Natural killer cell (primary cell): ENCODE measurements at regions not wholly inside any gene's neighbourhood (a gene's known extent, or its start where the extent isn't known, plus 50 kb on each side); places are given as distances from the start of the nearest gene placed in this dataset.

Source experiments
- ATAC-seq, 3 donors: fragments of 150-1000 bp in 2 of 3; fragments of 200-7000 bp in 1 of 3; cut with Tn5 transposase; 1 replicate in 1 of 3; 2 replicates in 2 of 3; pipeline ENCODE4 v1.10.0; 2021; ENCODE audit warnings: mild to moderate bottlenecking in 2 of 3, moderate library complexity in 2 of 3
- DNase-seq, 2 donors: peaks; one replicate each; pipeline versions ENCODE4 v3.0.0 to v3.0.0-alpha.2; 2013 to 2021; ENCODE audit warnings: mixed read lengths in 1 of 2
- H3K27ac ChIP-seq: one replicate; pipeline ENCODE4 v1.5.1; 2013; ENCODE audit warnings: mild to moderate bottlenecking, low read length
- H3K27me3 ChIP-seq: one replicate; pipeline ENCODE4 v1.6.1; 2013; ENCODE audit warnings: low read length; ENCODE audit not compliant: control insufficient read depth, insufficient read depth
- H3K36me3 ChIP-seq: one replicate; pipeline ENCODE4 v1.6.1; 2013; ENCODE audit warnings: low read length; ENCODE audit not compliant: control insufficient read depth, insufficient read depth
- H3K4me1 ChIP-seq: one replicate; pipeline ENCODE4 v1.6.1; 2013; ENCODE audit warnings: low read length; ENCODE audit not compliant: control insufficient read depth, insufficient read depth
- H3K4me3 ChIP-seq: one replicate; pipeline ENCODE4 v1.5.1; 2013; ENCODE audit warnings: low read length
- H3K9me3 ChIP-seq: one replicate; pipeline ENCODE4 v1.6.1; 2013; ENCODE audit warnings: low read length; ENCODE audit not compliant: control insufficient read depth, insufficient read depth
- H3K27ac Mint-ChIP-seq, 2 donors: one replicate each; pipeline ENCODE4 v1.8.0; 2022; ENCODE audit warnings: mild to moderate bottlenecking in 2 of 2, mixed read lengths in 2 of 2, moderate library complexity in 1 of 2
- H3K27me3 Mint-ChIP-seq, 2 donors: one replicate each; pipeline ENCODE4 v1.8.0; 2022; ENCODE audit warnings: low read depth in 2 of 2, mixed read lengths in 2 of 2
- H3K36me3 Mint-ChIP-seq: one replicate; pipeline ENCODE4 v1.8.0; 2022; ENCODE audit warnings: mixed read lengths
- H3K4me1 Mint-ChIP-seq, 2 donors: one replicate each; pipeline ENCODE4 v1.8.0; 2022; ENCODE audit warnings: mixed read lengths in 2 of 2
- H3K4me3 Mint-ChIP-seq: one replicate; pipeline ENCODE4 v1.8.0; 2022; ENCODE audit warnings: mild to moderate bottlenecking, moderate library complexity, mixed read lengths
- H3K9me3 Mint-ChIP-seq, 2 donors: one replicate each; pipeline ENCODE4 v1.8.0; 2022; ENCODE audit warnings: mixed read lengths in 2 of 2
- WGBS: methylation state at CpG from one replicate; pipeline ENCODE4 v1.1.7; 2013; ENCODE audit warnings: missing lambda C conversion rate; ENCODE audit not compliant: insufficient coverage; 5-methylcytosine and 5-hydroxymethylcytosine counted together
- intact Hi-C: fragments of 100-400 bp; cut with micrococcal nuclease; formaldehyde crosslinking; loops from one replicate; pipeline ENCODE4 v1.14.2; 2022
- TF ChIP-seq, protein P1 (sequence below): fragments of 200-600 bp; IDR thresholded peaks from one replicate; pipeline ENCODE4 v1.8.0; 2022; ENCODE audit warnings: antibody characterized with exemption

DNA sequence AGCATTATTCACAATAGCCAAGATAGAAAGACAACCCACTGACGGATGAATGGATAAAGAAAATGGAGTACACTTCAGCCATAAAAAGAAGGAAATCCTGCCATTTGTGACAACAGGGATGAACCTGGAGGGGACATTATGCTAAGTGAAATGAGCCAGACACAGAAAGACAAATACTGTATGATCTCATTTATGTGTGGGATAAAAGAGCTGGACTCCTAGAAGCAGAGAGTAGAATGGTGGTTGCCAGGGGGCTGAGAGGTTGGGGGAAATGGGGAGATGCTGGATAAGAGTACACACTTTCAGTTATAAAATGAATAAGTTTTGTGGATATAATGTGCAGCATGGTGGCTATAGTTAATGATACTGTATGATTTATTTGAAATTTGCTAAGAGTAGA, 124.4 kb downstream of the SEC23IP start:
- H3K4me3 Mint-ChIP-seq: no peak overlapping the region
- TF ChIP-seq, protein P1, sequence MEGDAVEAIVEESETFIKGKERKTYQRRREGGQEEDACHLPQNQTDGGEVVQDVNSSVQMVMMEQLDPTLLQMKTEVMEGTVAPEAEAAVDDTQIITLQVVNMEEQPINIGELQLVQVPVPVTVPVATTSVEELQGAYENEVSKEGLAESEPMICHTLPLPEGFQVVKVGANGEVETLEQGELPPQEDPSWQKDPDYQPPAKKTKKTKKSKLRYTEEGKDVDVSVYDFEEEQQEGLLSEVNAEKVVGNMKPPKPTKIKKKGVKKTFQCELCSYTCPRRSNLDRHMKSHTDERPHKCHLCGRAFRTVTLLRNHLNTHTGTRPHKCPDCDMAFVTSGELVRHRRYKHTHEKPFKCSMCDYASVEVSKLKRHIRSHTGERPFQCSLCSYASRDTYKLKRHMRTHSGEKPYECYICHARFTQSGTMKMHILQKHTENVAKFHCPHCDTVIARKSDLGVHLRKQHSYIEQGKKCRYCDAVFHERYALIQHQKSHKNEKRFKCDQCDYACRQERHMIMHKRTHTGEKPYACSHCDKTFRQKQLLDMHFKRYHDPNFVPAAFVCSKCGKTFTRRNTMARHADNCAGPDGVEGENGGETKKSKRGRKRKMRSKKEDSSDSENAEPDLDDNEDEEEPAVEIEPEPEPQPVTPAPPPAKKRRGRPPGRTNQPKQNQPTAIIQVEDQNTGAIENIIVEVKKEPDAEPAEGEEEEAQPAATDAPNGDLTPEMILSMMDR: no peak
- H3K27ac ChIP-seq: no peak overlapping the region
- intact Hi-C loops: no loop called here
- no peaks in the 10 kb centered on the region for H3K27me3 ChIP-seq
- H3K27ac Mint-ChIP-seq: no peak overlapping the region
- H3K9me3 ChIP-seq: no peaks in the 10 kb centered on the region
- ATAC-seq (no peak), DNase-seq (no peak)
- H3K27me3 Mint-ChIP-seq: peaks cover 37 to 62% of the 10 kb centered on the region in 2 donors
- H3K4me1 ChIP-seq: no peaks in the 10 kb centered on the region
- no peaks in the 10 kb centered on the region for H3K36me3 Mint-ChIP-seq
- H3K36me3 ChIP-seq: no peaks in the 10 kb centered on the region
- H3K4me3 ChIP-seq: no peak overlapping the region
- H3K4me1 Mint-ChIP-seq: peaks cover 0 to 4% of the 10 kb centered on the region in 2 donors
- 100% methylated on average over 1 of the region's 1 CpG for WGBS
- no peaks in the 10 kb centered on the region for H3K9me3 Mint-ChIP-seq

DNA sequence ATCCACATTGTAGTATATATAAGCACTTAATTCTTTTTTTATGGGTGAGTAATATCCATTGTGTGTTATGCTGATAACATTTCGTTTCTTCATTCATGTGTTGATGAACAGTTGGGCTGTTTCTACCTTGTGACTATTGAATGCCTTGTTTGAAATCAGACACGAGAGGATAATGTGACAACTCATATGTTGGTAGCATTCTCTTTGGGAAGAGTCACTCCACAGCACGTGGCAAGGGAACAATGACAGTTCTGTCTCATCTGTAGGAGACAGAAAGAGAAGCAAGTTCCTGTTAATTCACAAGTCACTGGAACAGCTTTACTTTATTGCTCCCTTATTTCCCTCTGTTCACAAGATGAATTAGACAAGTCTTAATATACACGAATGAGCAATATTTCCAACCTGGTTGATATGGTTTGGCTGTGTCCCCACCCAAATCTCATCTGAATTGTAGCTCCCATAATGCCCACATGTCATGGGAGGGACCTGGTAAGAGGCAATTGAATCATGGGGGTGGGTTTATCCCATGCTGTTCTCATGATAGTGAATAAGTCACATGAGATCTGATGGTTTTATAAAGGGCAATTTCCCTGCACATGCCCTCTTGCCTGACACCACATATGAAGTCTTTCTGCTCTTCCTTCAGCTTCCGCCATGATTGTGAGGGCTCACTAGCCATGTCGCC, 125.3 kb downstream of the SEC23IP start:
- H3K36me3 ChIP-seq: no peaks in the 10 kb centered on the region
- no peaks in the 10 kb centered on the region for H3K27me3 ChIP-seq
- ATAC-seq: no peak
- H3K4me1 ChIP-seq: no peaks in the 10 kb centered on the region
- intact Hi-C loops: no loop called here
- H3K9me3 ChIP-seq: no peaks in the 10 kb centered on the region
- Mint-ChIP-seq H3K27ac (no peak overlapping the region), H3K4me3 (no peak overlapping the region), H3K36me3 (no peaks in the 10 kb centered on the region), H3K27me3 (peaks cover 32 to 59% of the 10 kb centered on the region in 2 donors), H3K9me3 (peaks cover 0 to 2% of the 10 kb centered on the region in 2 donors), H3K4me1 (peaks cover 0 to 4% of the 10 kb centered on the region in 2 donors)
- H3K27ac ChIP-seq: no peak overlapping the region
- TF ChIP-seq, protein P1: no peak
- H3K4me3 ChIP-seq: no peak overlapping the region
- 55% methylated on average over 6 of the region's 6 CpGs for WGBS
- DNase-seq: no peak

DNA sequence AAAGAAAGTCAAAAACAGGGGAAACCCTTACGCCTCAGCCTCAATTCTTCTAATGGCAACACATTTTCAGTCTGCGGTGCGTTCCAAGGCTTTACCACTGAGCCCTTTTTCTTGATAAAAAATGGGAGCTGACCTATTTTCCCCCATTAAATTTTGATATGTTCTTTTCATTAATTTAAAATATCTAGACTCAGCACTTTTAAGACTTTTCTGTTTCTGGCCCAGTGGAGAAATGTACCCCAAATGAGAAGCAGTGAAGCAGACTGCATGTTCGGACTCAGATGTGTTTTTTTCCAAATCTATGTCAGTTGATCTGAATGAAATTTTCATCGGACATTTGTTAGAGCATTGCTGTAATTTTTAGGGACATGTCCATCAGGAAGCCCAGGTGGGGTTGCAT, 126.2 kb downstream of the SEC23IP start:
- no peaks in the 10 kb centered on the region for H3K9me3 ChIP-seq
- peaks cover 29 to 56% of the 10 kb centered on the region in 2 donors for H3K27me3 Mint-ChIP-seq
- H3K4me1 ChIP-seq: no peaks in the 10 kb centered on the region
- no peak overlapping the region for H3K27ac ChIP-seq
- TF ChIP-seq, protein P1: no peak
- DNase-seq (no peak), ATAC-seq (no peak)
- no peaks in the 10 kb centered on the region for H3K27me3 ChIP-seq
- 89% methylated on average over 5 of the region's 5 CpGs for WGBS
- H3K4me1 Mint-ChIP-seq: peaks cover 0 to 4% of the 10 kb centered on the region in 2 donors
- H3K4me3 Mint-ChIP-seq: no peak overlapping the region
- H3K36me3 ChIP-seq: no peaks in the 10 kb centered on the region
- peaks cover 0 to 2% of the 10 kb centered on the region in 2 donors for H3K9me3 Mint-ChIP-seq
- intact Hi-C loops: no loop called here
- H3K27ac Mint-ChIP-seq: no peak overlapping the region
- H3K36me3 Mint-ChIP-seq: no peaks in the 10 kb centered on the region
- no peak overlapping the region for H3K4me3 ChIP-seq

DNA sequence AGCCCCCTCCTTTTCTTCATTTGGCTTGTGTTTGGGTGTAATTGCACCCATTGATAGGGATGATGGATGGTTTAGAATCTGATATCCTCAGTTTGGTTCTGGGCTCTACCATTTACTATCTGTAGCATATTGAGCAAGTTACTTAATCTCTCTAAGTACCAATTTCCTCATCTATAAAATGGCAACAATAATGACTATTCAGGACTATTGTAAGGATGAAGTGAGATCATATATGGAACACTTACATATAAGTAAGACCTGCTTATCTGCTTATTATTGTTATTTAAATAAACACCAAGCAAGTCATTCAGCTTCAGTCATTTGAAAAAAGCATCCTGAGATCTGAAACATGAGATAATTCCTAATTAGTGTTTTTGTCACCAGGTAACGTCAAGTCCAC, 127.0 kb downstream of the SEC23IP start:
- no peaks in the 10 kb centered on the region for H3K27me3 ChIP-seq
- peaks cover 0 to 4% of the 10 kb centered on the region in 2 donors for H3K4me1 Mint-ChIP-seq
- H3K36me3 Mint-ChIP-seq: no peaks in the 10 kb centered on the region
- no peaks in the 10 kb centered on the region for H3K36me3 ChIP-seq
- TF ChIP-seq, protein P1: no peak
- no peak overlapping the region for H3K27ac Mint-ChIP-seq
- intact Hi-C loops: no loop called here
- no peaks in the 10 kb centered on the region for H3K4me1 ChIP-seq
- H3K9me3 ChIP-seq: no peaks in the 10 kb centered on the region
- 67% methylated on average over 1 of the region's 1 CpG for WGBS
- no peak overlapping the region for H3K27ac ChIP-seq
- peaks cover 33 to 55% of the 10 kb centered on the region in 2 donors for H3K27me3 Mint-ChIP-seq
- peaks cover 0 to 4% of the 10 kb centered on the region in 2 donors for H3K9me3 Mint-ChIP-seq
- H3K4me3 Mint-ChIP-seq: no peak overlapping the region
- ATAC-seq (no peak), DNase-seq (no peak)
- no peak overlapping the region for H3K4me3 ChIP-seq
